ENCODE measurements at regions not wholly inside any gene's neighbourhood (a gene's known extent, or its start where the extent isn't known, plus 50 kb on each side); places are given as distances from the start of the nearest gene placed in this dataset.

GRCh38 chr6:48199499-48199898 is 88.5 kb upstream of the PTCHD4 start:
- no peak for DNase-seq

- DNase-seq, result no peak
These were observed 86.9 kb upstream of the PTCHD4 start for GRCh38 chr6:48197941-48198340.

- no peak for DNase-seq
These were observed 83.7 kb upstream of the PTCHD4 start for GRCh38 chr6:48194596-48195295.

GRCh38 chr6:48188158-48188557 is 77.2 kb upstream of the PTCHD4 start:
- DNase-seq, result no peak

- no peak for DNase-seq
These were observed 75.7 kb upstream of the PTCHD4 start for GRCh38 chr6:48186746-48187145.

GRCh38 chr6:48184648-48185047 is 73.7 kb upstream of the PTCHD4 start:
- DNase-seq, result no peak

- no peak for DNase-seq
These were observed 73.0 kb upstream of the PTCHD4 start for GRCh38 chr6:48183811-48184605.

GRCh38 chr6:48183178-48183577 is 72.2 kb upstream of the PTCHD4 start:
- DNase-seq, result no peak

GRCh38 chr6:48178700-48179099 is 67.7 kb upstream of the PTCHD4 start:
- DNase-seq, result no peak

GRCh38 chr6:48177786-48178185 is 66.8 kb upstream of the PTCHD4 start:
- no peak for DNase-seq

- DNase-seq, result no peak
These were observed 65.8 kb upstream of the PTCHD4 start for GRCh38 chr6:48176645-48177308.

- no peak for DNase-seq
These were observed 58.6 kb upstream of the PTCHD4 start for GRCh38 chr6:48169635-48170034.

Data from DMS153 (cell line).